NCI-H748 (cell line): ENCODE measurements at regions not wholly inside any gene's neighbourhood (a gene's known extent, or its start where the extent isn't known, plus 50 kb on each side); places are given as distances from the start of the nearest gene placed in this dataset.

Experiments
- DNase-seq: peaks from one replicate; lab custom pipeline; 2025; ENCODE audit not compliant: unreplicated experiment; lab: John Stamatoyannopoulos, UW

DNA sequence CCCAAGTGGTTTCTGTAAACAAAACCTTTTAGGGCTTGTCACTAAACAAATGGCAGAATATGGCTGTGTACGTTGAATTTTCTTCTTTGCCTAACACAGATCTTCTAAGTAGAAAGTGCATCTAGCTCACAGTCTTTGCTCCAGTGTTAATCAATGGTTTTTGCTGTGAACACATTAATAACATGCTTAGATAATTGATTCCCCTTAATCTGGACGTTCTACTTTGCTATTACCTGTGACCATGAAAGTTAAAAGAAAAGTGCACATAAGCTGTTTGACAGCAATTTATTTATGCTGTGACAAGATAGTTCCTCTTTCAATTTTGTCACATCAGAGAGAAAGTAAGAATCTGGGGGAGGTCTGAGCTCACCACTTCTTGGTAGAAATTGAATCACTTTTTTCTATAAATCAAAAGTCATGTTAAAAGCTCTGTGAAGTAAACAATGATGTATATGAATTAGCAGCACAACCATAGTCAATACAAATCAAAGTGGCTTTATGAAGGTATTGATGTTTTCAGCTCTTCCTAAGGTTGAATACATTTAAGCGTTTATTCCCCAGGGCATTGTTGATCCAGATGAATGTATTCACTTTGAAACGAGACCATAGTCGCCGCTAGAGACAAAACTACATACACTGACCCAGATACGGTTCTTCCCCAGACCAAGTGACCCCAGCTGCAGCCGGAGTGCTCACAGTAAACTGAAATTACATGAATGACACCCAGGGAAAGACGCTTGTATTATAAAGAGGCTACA is 174.6 kb upstream of the ZNF608 start:
- DNase-seq = peak; percentile 40

DNA sequence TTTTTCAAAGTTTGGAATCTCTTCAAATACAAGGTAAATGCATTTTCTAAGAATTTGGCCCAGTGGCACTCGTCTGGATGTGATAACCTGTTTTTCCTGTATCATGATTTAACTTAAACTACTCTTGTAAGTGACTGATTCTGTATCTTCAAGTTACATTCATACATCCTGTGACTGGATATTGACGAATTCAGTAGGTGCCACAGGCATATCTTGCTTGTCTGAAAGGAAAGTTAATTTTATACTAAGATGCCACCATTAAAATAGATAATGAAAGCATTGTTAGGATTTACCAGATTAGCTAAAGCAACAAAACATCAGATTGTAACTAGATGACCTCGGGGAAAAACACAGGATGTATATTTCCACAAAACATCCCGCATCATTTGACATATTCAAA is 175.3 kb upstream of the ZNF608 start:
- DNase-seq = no peak

DNA sequence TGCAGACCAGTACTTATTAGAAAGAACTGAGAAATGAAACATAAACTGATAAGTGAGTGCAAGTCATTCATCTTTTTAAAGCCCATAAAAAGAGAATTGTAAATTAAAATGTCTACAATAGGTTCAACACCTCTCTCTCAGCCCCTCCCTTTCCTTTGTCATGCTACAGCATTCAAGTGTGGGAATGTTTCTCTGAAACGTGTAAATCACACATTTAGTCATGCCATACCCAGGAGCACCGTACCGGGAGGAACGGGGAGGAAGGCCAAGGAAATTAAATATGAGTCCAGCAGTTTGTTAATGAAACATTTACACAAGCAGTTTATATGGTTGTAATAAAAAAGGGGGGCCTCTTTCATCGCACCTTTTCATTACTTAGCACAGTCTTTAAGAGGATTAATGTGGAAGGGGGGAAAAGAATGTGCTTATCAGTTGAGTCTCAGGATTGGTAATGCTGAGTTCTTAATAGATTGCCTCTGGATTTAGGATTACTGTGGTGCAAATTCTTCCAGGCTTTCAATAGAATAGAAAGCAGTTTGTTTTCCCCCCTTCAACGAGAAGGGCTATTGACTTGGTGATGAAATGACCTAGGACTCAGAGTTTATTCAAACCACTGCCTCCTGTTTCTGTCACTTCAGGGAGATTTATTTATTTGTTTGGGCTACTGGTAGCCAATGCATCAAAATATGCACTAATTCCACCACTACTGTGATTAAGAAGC is 176.0 kb upstream of the ZNF608 start:
- peak; percentile 61 for DNase-seq

DNA sequence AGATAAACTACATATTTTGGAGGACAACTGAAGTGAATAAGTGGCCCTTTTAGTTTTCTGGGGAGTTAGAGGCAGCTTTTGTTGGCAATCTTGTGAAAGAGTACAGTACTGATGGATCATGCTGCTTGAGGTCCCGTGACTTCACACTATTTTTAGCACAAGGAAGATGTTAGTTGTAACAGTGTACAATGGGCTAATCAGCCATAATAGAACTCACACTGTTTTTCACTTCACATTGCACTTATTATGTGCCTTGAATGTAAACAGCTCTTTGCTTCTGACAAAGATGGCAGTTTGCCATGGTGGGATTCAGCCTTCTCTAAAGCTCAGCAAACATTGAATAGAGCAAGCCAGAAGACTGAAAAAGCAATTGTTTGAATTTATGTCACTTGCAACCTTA is 176.7 kb upstream of the ZNF608 start:
- peak; percentile 99 for DNase-seq

DNA sequence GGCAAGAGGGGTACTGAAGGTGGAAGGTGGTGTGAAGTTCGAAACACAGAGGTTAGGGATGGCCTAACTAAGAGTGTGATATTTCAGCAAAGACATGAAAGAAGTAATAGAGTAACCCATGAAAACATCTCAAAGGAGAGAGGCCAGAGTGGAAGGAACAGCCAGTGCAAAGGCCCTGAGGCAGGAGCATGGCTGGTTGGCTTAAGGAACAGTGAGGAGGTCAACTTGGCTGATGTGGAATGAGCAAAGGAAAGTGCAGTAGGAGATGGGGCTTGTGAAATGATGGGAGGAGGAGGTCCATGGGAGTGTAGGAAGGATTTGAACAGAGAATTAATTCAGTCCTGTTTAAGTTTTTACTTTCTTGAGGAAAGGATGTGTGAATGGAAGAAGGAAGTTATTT is 178.3 kb upstream of the ZNF608 start:
- DNase-seq = no peak

DNA sequence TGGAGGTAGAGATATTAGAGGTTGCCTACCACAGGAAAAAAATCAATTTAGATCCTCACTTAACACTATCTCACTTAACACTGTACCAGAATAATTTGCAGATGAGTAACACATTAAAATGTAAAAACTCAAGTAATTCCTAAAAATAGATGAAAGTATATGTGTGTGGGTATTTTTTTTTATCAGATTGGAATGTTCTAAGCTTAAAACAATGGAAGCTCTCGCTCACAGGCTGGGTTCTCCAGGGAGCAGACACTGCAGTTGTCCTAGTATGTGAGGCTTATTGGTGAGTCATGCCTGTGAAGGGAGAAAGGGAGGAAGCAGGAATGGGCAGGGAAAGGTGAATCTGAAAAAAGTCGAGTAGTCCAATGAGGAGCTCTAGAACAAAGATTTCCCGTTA is 181.3 kb upstream of the ZNF608 start:
- DNase-seq = no peak

DNA sequence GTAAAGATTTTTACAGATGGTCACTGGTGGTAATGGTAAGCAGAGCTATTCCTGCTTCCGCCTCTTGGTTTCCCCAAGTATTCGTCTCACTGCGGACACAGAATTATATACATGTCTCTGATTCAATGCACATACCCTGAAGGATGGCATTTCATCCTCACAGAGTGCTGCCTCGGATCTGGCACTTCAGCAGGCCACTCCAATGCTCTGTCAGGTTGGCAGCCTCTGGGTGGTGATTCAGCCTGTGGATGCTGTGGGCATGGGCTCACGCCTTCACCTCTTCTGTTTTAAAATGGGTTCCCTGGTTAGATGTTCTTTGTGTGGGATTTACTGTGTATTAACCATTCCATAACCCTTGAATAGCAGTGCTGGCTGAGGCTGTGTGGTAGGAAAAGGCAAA is 182.6 kb upstream of the ZNF608 start:
- no peak for DNase-seq

DNA sequence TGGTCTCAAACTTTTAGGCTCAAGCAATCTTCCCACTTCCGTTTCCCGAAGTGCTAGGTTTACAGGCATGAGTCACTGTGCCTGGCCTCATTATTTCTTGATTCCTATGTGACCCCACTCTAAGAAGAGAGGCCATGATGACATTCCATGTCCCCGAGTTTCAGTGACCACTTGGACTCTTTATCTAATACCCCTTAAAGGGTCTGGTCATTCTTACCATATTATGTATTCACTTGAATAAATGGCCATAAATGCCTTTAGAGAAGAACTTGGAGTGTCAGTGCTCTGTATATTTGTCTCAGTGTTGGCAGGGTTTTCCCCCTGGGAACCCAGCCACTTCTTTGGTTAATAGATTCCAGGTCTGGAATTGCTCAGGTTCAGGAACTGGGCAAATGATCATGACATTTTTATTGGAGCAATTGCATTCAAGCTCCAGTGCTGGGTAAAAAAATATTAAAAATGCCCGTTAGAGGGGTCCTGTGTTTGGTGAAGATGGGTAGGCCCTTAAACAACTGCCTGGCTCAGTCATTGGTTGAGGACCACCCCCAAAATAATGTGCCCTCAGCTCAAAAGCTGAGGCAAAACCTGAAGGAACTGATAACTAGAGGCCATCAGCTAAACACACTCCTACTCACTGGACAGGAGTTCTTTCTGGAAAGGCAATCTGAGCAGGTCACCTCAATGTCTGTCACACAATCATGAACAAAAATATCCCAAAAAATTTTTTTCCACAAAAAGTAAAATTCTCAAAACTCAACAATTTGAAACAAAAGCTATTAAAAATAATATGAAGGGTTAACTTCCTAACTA is 186.6 kb upstream of the ZNF608 start:
- DNase-seq = no peak

DNA sequence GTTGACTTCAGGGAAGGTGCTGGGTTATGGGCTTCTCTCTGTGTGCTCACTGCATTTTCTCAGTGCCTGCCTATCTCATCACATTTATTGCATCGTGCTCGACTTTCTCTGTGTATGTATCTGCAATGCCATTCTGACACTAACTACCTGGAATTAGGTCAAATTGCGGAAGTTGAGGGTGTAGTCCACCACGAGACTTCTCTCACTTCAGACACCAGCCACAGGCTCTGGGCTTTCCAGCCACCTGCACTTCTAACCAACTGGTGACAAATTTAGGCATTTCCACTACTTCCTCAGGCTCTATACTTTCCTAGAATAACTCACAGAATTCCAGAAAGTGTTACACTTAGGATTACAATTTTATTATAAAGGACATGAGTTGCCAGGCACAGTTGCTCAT is 188.6 kb upstream of the ZNF608 start:
- DNase-seq = no peak

DNA sequence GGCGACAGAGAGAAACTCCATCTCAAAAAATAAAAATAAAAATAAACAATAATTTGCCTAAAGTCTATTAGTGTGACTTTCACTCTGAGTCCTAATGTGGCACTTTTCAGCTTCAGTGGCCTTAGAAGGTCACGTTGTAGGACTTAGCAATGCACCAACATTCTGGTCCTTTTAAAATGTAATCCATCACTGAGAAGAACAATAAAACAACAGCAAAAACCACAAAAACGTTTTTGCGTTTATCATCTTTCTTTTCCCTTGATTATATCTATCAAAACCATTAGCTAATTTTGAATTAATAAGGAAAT is 190.1 kb upstream of the ZNF608 start:
- no peak for DNase-seq

DNA sequence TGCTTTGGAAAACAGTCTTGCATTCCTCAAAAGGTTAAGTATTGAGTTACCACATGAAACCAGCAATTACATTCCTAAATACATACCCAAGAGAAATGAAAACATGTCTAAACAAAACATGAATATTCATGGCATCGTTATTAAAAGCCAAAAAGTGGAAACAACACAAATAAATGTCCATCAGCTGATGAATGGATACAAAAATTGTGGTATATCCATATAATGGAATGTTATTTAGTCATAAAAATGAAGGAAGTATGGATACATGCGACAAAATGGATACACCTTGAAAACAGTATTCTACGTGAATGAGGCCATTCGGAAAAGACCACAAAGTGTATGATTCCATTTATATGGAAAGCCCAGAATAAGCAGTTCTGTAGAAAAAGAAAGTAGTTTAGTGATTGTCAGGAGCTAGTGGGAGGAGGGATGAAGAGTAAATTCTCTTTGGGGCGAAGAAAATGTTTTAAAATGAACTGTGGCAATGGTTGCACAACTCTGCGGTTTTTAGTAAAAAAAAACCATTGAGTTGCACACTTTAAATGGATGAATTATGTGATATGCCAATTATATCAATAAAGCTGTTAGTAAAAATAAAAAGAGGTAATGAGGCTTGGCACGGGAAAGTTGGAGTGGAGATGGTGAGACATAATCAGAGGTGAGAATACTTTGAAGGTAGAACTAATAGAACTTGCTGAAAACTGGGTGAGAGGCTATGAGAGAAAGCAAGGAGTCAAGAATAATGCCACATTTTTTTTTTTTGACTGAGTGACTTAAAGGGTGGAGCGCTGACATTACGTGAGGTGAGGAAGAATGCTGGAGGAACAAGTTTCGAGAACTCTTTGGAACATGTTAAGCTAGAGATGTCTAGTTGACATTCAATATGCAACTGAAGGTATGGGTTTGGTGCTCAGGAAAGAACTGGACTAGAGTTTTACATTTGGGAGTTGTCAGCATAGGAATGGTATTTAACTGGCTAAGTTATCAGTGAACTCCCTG is 194.9 kb upstream of the ZNF608 start:
- DNase-seq = no peak

DNA sequence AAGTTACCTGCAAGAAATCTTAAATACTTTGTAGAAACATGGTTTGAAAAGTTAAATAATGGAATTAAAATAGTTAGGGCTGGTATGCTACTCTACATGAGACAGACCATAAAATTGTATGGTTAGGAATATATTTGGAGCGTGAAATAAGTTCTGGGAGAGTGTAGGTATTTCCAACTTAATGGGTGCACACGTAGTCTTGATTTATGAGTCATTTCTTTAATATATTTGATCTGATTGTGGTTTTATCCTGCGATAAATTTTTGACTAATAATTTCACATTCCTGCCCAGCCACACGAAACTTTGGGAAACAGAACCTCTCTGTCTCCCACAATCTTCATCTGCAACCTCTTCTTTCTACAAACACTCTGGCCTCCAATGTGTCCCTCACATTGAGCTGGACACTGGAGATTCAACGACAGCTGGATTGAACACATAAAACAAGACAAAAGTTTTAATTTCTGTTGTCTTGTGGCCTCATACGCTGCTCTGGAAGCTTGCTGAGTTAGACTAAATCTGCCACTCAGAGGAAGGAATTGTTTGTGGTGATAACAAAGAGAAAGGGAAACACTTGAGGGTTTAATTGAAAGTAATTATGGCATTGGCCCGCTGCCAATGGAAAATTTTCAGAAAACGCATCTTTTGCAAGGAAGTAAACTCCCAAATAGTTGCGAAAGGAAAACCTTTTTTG is 201.8 kb upstream of the ZNF608 start:
- DNase-seq = peak; percentile 93

DNA sequence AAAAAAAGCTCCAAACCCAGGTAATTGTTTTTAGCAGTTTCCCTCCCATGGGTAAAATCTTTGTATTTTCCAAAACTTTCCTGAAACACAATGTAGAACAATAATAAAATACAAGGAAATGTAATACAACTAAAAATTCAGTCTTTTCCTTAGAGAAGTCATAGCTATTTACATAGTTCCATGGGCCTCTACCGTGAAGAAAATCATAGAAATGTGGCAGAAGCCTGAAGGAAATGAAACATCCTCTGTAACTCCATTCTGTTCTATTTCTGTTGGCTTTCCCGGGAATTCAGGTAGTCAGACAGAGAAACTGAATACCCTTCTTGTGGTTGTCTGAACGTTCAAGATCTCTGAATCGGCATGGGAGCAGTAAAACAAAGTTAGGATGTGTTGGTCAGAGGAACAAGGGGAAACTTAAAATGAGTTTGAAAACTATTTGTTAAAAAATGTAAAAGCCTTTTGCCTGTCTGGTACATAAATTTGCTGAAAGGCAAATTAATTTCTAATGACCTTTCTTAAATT is 202.4 kb upstream of the ZNF608 start:
- no peak for DNase-seq

DNA sequence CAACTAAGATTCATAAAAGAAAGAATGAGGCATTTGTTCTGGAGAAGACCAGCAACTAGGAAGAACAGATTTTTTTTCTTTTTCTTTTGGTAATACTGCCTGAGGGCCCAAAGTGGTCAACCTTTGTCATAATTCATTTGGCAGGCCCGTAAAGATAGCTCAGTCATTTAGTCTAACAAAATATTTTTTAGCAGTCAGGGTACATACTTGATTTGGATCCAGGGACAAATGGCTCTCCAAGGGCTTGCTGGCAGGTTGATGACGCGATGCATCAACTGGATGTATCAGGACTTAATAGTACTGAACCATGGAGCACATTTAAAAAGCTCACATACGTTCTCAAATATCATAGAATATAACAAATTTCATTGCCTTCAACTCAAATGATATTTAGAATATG is 203.4 kb upstream of the ZNF608 start:
- DNase-seq = no peak

DNA sequence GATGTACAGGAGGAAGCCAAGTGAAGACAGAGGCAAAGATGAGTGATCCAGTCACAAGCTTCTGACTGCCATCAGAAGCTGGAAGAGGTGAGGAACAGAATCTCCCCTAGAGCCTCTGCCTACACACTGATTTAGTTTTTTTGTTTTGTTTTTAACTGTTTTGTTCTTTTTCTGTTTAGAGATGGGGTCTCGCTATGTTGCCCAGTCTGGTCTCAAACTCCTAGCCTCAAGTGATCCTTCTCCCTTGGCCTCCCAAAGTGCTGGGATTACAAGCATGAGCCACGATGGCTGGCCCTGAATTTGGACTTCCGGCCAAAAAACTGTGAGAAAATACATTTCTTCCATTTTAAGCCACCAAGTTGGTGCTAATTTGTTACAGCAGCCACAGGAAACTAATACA is 204.7 kb upstream of the ZNF608 start:
- DNase-seq = no peak

DNA sequence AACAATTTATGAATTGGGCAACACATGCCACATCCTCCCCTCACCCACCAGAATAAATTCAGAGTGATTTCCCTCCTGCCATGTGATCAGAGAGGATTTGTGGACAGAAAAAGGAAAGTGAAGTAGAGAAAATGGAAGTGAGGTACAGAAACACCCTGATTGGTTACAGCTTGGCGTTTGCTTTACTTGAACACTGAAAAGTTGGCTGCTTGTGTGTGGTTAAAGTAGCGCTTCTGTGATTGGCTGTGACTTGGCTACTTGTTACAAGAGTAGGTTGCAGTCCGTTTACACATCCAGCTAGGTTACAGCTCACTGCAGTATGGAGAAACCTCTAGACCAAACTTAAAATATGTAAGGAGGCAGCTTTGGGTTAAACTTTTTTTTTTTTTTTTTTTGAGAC is 205.2 kb upstream of the ZNF608 start:
- no peak for DNase-seq

DNA sequence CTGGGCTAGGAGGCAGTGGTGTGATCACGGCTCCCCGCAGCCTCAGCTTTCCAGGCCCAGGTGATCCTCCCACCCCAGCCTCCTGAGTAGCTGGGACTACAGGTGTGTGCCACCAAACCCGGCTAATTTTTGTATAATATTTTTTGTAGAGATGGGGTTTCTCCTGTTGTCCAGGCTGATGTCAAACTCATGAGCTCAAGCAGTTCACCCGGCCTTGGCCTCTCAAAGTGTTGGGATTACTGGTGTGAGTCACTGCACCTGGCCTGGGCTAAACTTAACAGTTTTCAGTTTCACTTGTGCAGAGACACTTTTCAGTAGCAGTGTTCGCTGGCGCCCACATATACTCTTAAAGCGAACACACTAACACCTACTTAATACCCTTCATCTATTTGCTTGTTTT is 205.6 kb upstream of the ZNF608 start:
- DNase-seq = no peak

DNA sequence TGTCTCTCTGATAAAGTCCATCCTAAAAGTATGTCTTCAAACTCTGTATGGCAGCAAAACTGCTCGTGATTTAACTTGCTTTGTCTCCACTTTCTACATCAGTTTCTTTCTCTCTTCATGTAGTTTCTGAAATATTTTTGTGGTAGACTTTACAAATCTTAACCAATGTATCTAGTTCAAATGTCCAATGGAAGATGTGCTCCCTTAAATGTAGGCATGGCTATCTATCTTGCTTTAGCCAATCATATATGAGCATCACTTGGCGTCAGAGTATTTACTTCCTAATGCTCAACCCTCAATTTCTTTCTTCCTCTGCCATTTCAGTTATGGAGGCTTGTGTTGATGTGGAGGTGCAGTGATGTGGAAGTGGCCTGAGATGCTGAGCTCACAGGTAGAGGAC is 206.1 kb upstream of the ZNF608 start:
- DNase-seq = no peak

DNA sequence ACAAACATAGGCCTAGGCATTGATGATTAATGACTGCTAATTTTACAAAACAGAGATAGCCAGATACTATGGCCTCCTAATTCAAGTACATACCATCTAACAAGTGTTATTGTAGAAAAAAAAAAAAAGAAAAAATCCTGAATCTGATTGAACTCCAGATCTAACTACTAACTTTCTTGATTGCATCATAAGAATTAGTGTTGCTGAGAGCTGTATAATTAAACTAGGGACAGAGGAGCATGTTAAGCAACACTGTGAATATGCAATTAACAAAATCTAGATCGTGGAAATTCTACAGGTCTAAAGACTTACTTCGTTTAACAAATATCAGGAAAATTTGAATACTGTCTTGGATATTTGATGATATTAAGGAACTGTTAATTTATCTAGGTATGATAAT is 208.3 kb upstream of the ZNF608 start:
- no peak for DNase-seq

DNA sequence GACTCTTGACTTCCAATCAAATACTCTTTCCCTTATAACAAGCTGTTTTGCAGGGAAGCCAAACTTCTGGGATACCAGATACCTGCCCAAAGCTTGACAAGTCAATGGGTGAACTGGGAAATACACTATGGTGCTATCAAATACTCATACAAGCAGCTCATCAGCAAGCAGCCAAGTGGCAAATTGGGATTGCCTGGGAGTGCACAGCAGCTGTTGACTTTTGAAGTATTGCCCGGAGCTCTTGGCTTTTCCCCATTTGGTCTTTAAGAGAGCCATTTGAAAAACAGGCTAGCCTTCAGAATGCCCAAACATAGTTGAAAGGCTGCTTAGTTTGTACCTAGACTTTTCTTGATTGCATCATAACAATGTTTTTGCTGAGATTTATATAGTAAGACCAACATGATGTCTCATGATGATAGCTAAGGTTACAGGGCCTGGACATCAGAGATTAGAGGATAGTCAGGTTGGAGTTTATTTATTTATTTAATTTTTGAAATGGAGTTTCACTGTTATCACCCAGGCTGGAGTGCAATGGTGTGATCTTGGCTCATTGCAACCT is 210.1 kb upstream of the ZNF608 start:
- DNase-seq = no peak
